SK-N-SH (cell line): ENCODE measurements at regions not wholly inside any gene's neighbourhood (a gene's known extent, or its start where the extent isn't known, plus 50 kb on each side); places are given as distances from the start of the nearest gene placed in this dataset.

ENCODE experiments used
- CTCF ChIA-PET: fragments of 300-600, 350-600 bp; formaldehyde crosslinking; extraction: SDS; loops from one replicate; lab custom pipeline; 2021; lab: Yijun Ruan, JAX
- POLR2A ChIA-PET: fragments of 350-600 bp; sonication (Branson Sonifier 250); formaldehyde crosslinking; extraction: SDS; loops from one replicate; lab custom pipeline; 2020; ENCODE audit warnings: antibody characterized with exemption, inconsistent platforms; lab: Yijun Ruan, JAX
- DNase-seq: peaks from one replicate; pipeline ENCODE4 v3.0.0; 2012
- H2AFZ ChIP-seq: fragments of 200-600 bp; sonication (generic); 2 replicates; pipeline ENCODE4 v1.8.1; 2016; ENCODE audit warnings: antibody characterized with exemption, mild to moderate bottlenecking, low read depth
- H3F3A ChIP-seq: fragments of 200-600 bp; sonication (generic); replicated peaks from 2 replicates; pipeline ENCODE3; 2016; ENCODE audit warnings: antibody characterized with exemption, mild to moderate bottlenecking; ENCODE audit not compliant: insufficient read depth
- H3K27ac ChIP-seq, 2 experiments: fragments of 200-500 bp in 1 of 2; fragments of 200-600 bp in 1 of 2; sonication (Bioruptor generic) in 1 of 2; sonication (generic), shearing (Covaris generic) in 1 of 2; 2 replicates each; pipeline versions ENCODE4 v1.5.1 to v1.6.1; 2014 to 2016; ENCODE audit warnings: low read depth in 2 of 2, inconsistent platforms in 1 of 2, low read length in 1 of 2, mild to moderate bottlenecking in 1 of 2, mixed read lengths in 1 of 2
- H3K27me3 ChIP-seq: fragments of 200-600 bp; sonication (generic), shearing (Covaris generic); 2 replicates; pipeline ENCODE4 v1.6.1; 2016; ENCODE audit warnings: mixed run types; ENCODE audit not compliant: insufficient read depth
- H3K36me3 ChIP-seq, 2 experiments: fragments of 200-500 bp in 1 of 2; fragments of 200-600 bp in 1 of 2; sonication (Bioruptor generic) in 1 of 2; sonication (generic) in 1 of 2; replicated peaks in 1 of 2; 2 replicates each; pipeline versions ENCODE3 to v1.5.1; 2014 to 2016; ENCODE audit warnings: low read length in 1 of 2, mild to moderate bottlenecking in 1 of 2; ENCODE audit not compliant: insufficient read depth in 2 of 2, control insufficient read depth in 1 of 2
- H3K4me1 ChIP-seq, 2 experiments: fragments of 200-500 bp in 1 of 2; fragments of 200-600 bp in 1 of 2; sonication (Bioruptor generic) in 1 of 2; sonication (generic), shearing (Covaris generic) in 1 of 2; 2 replicates each; pipeline versions ENCODE4 v1.5.1 to v1.6.1; 2014 to 2016; ENCODE audit warnings: low read depth in 1 of 2, low read length in 1 of 2, mixed run types in 1 of 2; ENCODE audit not compliant: insufficient read depth in 2 of 2, control insufficient read depth in 1 of 2
- H3K4me2 ChIP-seq: fragments of 200-600 bp; sonication (generic), shearing (Covaris generic); 2 replicates; pipeline ENCODE4 v1.6.1; 2017; ENCODE audit warnings: mixed run types
- H3K4me3 ChIP-seq, 2 experiments: fragments of 200-500 bp in 1 of 2; fragments of 200-600 bp in 1 of 2; sonication (Bioruptor generic) in 1 of 2; sonication (generic), shearing (Covaris generic) in 1 of 2; 2 replicates each; pipeline versions ENCODE4 v1.5.1 to v1.8.1; 2014 to 2016; ENCODE audit warnings: low read depth in 2 of 2, inconsistent platforms in 1 of 2, low read length in 1 of 2, mild to moderate bottlenecking in 1 of 2, mixed read lengths in 1 of 2, moderate library complexity in 1 of 2
- H3K79me2 ChIP-seq: fragments of 200-600 bp; sonication (generic); 2 replicates; pipeline ENCODE4 v1.8.1; 2017; ENCODE audit warnings: mild to moderate bottlenecking; ENCODE audit not compliant: insufficient read depth
- H3K9ac ChIP-seq: fragments of 200-600 bp; sonication (generic); 2 replicates; pipeline ENCODE4 v1.6.1; 2017; ENCODE audit warnings: mixed run types
- H3K9me2 ChIP-seq: fragments of 200-600 bp; sonication (generic); 2 replicates; pipeline ENCODE4 v1.6.1; 2017; ENCODE audit warnings: mixed run types
- H3K9me3 ChIP-seq: fragments of 200-600 bp; sonication (generic); 2 replicates; pipeline ENCODE4 v1.6.1; 2017; ENCODE audit warnings: mixed run types, mild to moderate bottlenecking, moderate library complexity
- H4K20me1 ChIP-seq: fragments of 200-600 bp; sonication (generic); 2 replicates; pipeline ENCODE4 v1.6.1; 2017; ENCODE audit warnings: mild to moderate bottlenecking, mixed run types; ENCODE audit not compliant: insufficient read depth
- CTCF ChIP-seq: fragments of 200-600 bp; sonication (generic); IDR thresholded peaks from 2 replicates; pipeline ENCODE4 v1.6.1; 2017; ENCODE audit warnings: antibody characterized with exemption, mild to moderate bottlenecking, moderate library complexity
- ELF1 ChIP-seq: IDR thresholded peaks from 2 replicates; pipeline ENCODE4 v1.4.0; 2012
- EZH2phosphoT487 ChIP-seq: fragments of 200-600 bp; sonication (generic); IDR thresholded peaks from 2 replicates; pipeline ENCODE4 v1.6.1; 2017; ENCODE audit warnings: low read depth, mixed run types, mild to moderate bottlenecking, antibody characterized with exemption, moderate library complexity, borderline replicate concordance
- FOSL2 ChIP-seq: IDR thresholded peaks from 2 replicates; pipeline ENCODE4 v1.4.0; 2012; ENCODE audit warnings: low read depth, mild to moderate bottlenecking, moderate library complexity, borderline replicate concordance
- FOXJ3 ChIP-seq: sonication (generic); formaldehyde crosslinking; IDR thresholded peaks from 2 replicates; pipeline ENCODE4 v1.5.1; 2020; ENCODE audit warnings: mild to moderate bottlenecking, missing genetic modification reagents
- FOXM1 ChIP-seq: IDR thresholded peaks from 2 replicates; pipeline ENCODE4 v1.4.0; 2012; ENCODE audit warnings: low read depth, mild to moderate bottlenecking
- GABPA ChIP-seq: IDR thresholded peaks from 2 replicates; pipeline ENCODE4 v1.4.0; 2012; ENCODE audit warnings: low read depth, mild to moderate bottlenecking
- JUND ChIP-seq: IDR thresholded peaks from 2 replicates; pipeline ENCODE4 v1.4.0; 2012
- MAX ChIP-seq: IDR thresholded peaks from 2 replicates; pipeline ENCODE4 v1.4.0; 2012; ENCODE audit warnings: low read depth
- MXI1 ChIP-seq: IDR thresholded peaks from 2 replicates; pipeline ENCODE4 v1.6.1; 2012; ENCODE audit warnings: mild to moderate bottlenecking, low read depth, low read length, improper control_type of control experiment
- NFIC ChIP-seq: IDR thresholded peaks from 2 replicates; pipeline ENCODE4 v1.4.0; 2012; ENCODE audit warnings: borderline replicate concordance
- NRF1 ChIP-seq: IDR thresholded peaks from 2 replicates; pipeline ENCODE4 v1.6.1; 2012; ENCODE audit warnings: low read depth, mild to moderate bottlenecking, low read length
- PBX3 ChIP-seq: IDR thresholded peaks from 2 replicates; pipeline ENCODE4; 2012
- POLR2AphosphoS5 ChIP-seq: IDR thresholded peaks from 2 replicates; pipeline ENCODE4 v1.6.1; 2012; ENCODE audit warnings: low read depth, low read length
- RAD21 ChIP-seq: IDR thresholded peaks from 2 replicates; pipeline ENCODE4 v1.6.1; 2012; ENCODE audit warnings: mild to moderate bottlenecking, low read length
- TAF1 ChIP-seq: IDR thresholded peaks from 2 replicates; pipeline ENCODE4 v1.6.1; 2012; ENCODE audit warnings: low read depth, mild to moderate bottlenecking, low read length, moderate library complexity, borderline replicate concordance
- TEAD4 ChIP-seq: IDR thresholded peaks from 2 replicates; pipeline ENCODE4 v1.4.0; 2012; ENCODE audit warnings: mild to moderate bottlenecking, borderline replicate concordance; ENCODE audit not compliant: insufficient read depth
- USF1 ChIP-seq: IDR thresholded peaks from 2 replicates; pipeline ENCODE4 v1.4.0; 2012; ENCODE audit warnings: low read depth, borderline replicate concordance
- YY1 ChIP-seq: IDR thresholded peaks from 2 replicates; pipeline ENCODE4 v1.4.0; 2012; ENCODE audit warnings: low read depth, mild to moderate bottlenecking
- ZBTB33 ChIP-seq: IDR thresholded peaks from 2 replicates; pipeline ENCODE4 v1.4.0; 2012; ENCODE audit warnings: low read depth, borderline replicate concordance

GRCh38 chr1:80164150-80164549, 1157.6 kb upstream of the ADGRL4 start:
- Histone ChIP-seq H3K4me2 (no peak overlapping the region), H3K4me1 (no peaks in the 10 kb centered on the region), H2AFZ (0 out of 2 replicates have a peak overlapping the region, but pooled peaks have one; percentile 1), H3K4me3 (no peak overlapping the region), H3K9me2 (no peaks in the 10 kb centered on the region), H3K9me3 (no peaks in the 10 kb centered on the region), H3K9ac (no peak overlapping the region), H3F3A (peaks cover 4% of the 10 kb centered on the region), H3K79me2 (no peaks in the 10 kb centered on the region; the same call in 1 of the 2 replicates), H3K27ac (no peak overlapping the region), H4K20me1 (no peaks in the 10 kb centered on the region), H3K27me3 (no peaks in the 10 kb centered on the region), H3K36me3 (no peaks in the 10 kb centered on the region)
- CTCF ChIA-PET, result no interaction called here
- no peak for DNase-seq
- POLR2A ChIA-PET, result no interaction called here
- TF ChIP-seq CTCF, result no peak; the same call in 1 of the 2 replicates
- no peak for TF ChIP-seq USF1
- no peak for TF ChIP-seq EZH2phosphoT487
- no peak for TF ChIP-seq MAX
- no peak for TF ChIP-seq PBX3
- no peak for TF ChIP-seq FOXJ3 (CRISPR knock-in tag)
- TF ChIP-seq NRF1, result no peak
- TF ChIP-seq RAD21, result no peak
- no peak for TF ChIP-seq POLR2AphosphoS5
- no peak for TF ChIP-seq NFIC
- no peak for TF ChIP-seq ZBTB33
- TF ChIP-seq GABPA, result no peak
- TF ChIP-seq TEAD4, result no peak
- no peak for TF ChIP-seq JUND
- no peak for TF ChIP-seq FOSL2
- TF ChIP-seq YY1, result no peak
- TF ChIP-seq TAF1, result no peak
- no peak for TF ChIP-seq FOXM1
- TF ChIP-seq ELF1, result no peak
- TF ChIP-seq MXI1, result no peak
- TF ChIP-seq, all 33 proteins: peak for 0
